Activated naive CD4-positive, alpha-beta T cell treated with Interleukin-2 at 50 U/mL for 16 hours (primary cell): ENCODE measurements at regions not wholly inside any gene's neighbourhood (a gene's known extent, or its start where the extent isn't known, plus 50 kb on each side); places are given as distances from the start of the nearest gene placed in this dataset.
"Not testable (repeated sequence)": the region's sequence is repeated elsewhere in the genome, so short reads cannot be mapped to it uniquely, and the experiment has no call there.

ENCODE experiments used
- DNase-seq: peaks from one replicate; pipeline ENCODE4 v3.0.0-alpha.2; 2020

DNA sequence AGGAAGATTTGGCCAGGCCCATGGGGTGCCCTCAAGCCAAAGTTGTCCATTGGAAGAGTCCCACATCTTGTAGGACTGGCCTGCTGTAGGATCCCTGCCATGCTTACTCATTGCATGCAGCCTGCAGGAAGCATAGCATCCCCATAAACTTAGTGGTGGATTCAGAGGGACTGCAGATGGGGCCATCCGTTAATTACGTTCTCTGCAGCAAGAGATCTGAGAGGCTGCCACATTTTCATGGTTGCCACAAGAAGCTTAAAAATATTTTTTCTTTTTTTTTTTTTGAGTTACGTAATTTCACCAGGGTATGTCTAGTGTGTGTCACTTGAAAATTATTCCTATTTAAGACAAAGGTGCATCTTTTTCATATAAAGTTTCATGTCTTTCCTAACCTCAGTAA, 329.7 kb upstream of the USP24 start:
- no peak for DNase-seq

GRCh38 chr1:55542901-55543504, 327.8 kb upstream of the USP24 start:
- no peak for DNase-seq

DNA sequence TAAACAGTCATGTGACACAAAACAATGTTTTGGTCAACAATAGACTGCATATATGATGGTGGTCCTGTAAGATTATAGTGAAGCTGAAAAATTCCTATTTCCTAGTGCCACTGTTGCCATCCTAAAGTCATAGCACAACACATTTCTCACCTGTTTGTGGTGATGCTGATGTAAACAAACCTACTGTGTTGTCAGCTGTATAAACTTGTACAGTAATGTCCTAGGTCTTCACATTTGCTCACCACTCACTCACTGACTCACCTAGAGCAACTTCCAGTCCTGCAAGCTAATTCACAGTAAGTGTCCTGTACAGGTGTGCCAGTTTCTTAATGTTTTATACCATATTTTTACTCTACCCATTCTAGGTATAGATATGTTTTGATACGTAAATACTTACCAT, 326.1 kb upstream of the USP24 start:
- no peak for DNase-seq

GRCh38 chr1:55539652-55540512, 324.7 kb upstream of the USP24 start:
- DNase-seq = no peak

DNA sequence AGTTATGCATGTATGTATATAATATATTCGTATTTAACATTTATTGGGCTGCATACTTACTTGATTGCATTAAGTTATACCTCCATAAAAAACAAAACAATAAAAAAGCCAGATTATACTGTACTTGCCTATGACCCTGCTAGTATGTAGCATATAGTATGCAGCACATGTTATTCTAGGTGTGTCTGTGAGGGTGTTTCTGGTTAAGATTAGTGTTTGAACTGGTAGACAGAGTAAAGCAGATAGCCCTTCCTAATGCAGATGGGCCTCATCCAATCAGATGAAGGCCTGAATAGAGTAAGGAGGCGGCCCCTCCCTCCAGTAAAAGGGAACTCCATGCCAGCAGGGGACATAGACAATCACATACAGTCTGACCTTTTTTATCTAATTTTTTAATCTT, 323.3 kb upstream of the USP24 start:
- no peak for DNase-seq

- no peak for DNase-seq
These were observed 321.3 kb upstream of the USP24 start for GRCh38 chr1:55536545-55536865.

GRCh38 chr1:55535724-55536544, 320.8 kb upstream of the USP24 start:
- no peak for DNase-seq

DNA sequence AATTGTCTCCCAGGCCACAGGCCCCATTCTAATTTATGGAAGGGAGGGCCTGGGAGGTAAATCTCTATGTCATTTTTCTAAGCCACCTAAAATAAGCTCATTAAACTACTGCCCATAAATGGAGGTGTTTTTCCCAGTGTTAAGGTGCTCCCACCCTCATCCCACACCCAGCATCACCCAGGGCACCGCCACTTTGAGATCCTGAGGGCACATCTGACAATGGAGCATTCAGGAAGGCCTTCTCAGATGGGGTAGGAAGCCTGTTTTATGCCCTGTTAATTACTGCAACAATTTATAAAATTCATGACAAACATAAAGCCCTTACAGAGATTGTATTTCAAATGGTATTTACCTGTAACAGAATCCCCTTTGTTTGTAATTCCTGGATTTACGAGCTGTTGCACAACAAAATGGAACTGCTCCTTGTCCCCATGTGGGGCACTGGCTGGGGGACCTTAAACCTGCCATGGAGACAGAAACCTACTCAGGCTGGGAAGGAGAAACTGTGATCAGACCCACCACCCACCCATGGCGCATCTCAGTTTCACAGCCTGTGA, 319.5 kb upstream of the USP24 start:
- DNase-seq = no peak

DNA sequence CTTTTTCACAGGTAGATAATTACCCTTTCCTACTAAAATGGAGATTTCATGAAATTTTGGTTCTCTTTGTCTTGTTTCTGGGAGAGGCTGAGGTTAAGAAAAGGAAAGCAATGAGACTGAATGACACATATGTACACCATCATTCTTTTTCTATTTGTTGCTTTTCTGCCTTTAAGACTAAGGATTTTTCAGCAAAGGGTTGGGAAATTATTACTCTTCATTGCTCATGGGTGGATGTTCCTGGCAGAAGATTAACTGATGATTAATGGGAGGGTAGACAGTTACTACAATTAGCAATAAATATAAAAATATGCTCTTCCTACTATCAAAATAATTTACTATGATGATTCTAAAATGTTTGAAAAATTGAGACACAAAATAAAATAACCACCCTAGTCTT, 316.5 kb upstream of the USP24 start:
- no peak for DNase-seq

- no peak for DNase-seq
These were observed 315.8 kb upstream of the USP24 start for GRCh38 chr1:55530749-55531478.

GRCh38 chr1:55529017-55529416, 313.9 kb upstream of the USP24 start:
- no peak for DNase-seq

DNA sequence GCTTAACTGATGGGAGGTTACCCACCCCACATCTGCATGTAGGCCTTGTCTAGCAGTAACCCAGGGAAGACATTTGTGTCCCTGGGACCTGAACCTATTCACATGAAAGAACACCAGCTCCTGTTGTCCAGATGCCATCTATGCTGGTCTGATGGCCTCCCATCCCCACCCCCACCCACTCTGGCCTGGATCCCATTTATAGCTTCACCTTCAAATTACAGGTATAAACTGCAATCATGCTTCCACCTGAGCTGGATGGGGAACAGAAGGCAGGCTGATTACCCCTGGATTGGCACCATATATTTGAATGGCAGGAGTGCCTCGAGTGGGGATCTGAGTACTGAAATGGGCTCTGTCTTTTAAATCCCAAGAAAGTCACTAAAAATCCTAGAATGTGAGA, 312.7 kb upstream of the USP24 start:
- DNase-seq = no peak

DNA sequence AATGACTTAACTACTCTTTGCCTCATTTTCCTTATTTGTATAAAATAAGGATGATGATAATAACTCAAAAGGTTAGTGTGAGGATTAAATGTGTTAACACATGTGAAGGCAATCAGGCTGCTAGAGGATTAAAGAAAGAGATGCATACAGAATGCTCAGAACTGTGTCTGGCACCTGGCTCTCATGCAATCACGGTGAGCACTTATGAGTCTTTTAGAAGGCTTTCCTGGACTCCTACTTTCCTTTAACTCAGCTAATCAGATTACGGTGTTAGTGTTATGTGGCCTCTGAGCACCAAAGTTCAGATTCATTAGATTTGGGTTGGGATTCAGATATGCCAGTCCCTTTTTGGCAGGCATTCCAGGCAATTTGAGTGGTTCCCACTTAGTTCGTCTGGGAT, 311.6 kb upstream of the USP24 start:
- no peak for DNase-seq

GRCh38 chr1:55524006-55524405, 308.8 kb upstream of the USP24 start:
- DNase-seq = no peak

GRCh38 chr1:55522982-55523381, 307.8 kb upstream of the USP24 start:
- DNase-seq = no peak

DNA sequence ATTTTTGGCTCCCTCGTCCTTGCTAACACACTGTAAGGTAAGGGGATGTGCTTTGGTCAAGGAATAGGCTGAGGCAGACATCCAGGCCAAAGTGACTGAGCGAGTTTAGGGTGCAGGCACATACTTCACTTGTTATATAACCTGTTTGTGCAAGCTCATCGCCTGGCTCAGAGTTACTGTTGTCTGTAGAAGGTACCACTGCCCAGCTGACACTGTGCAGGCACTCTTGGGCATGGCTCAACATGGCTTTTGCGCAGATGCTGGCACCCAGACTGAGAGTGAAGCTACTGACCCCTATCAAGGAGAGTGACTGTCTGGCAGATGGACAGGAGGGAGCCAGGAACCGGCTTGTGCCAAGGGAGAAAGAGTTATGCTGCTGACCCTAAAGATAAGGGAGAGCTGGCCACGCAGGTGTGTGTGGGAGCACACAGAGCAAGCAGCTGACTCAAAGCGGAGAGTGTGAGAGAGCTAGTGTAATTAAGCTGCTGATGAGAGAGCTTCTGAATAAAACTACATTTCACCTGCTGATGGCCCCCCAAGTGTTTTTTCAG, 307.3 kb upstream of the USP24 start:
- no peak for DNase-seq

DNA sequence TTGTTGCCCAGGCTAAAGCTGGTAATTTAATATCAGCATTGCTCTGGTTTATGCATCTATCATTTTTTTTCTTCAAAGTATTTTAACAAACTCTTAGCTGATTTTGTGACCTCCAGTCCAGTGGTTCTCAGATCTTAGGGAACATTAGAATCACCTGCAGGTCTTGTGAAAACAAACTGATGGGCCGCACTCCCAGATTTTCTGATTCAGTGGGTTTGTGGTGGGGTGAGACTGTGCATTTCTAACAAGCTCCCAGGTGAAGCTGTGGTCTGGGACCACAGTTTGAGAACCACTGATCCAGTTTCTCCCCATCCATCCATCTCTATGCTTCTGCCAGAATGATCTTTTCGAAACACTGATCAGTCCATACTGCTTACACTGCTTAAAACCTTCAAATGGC, 305.7 kb upstream of the USP24 start:
- DNase-seq = no peak

- no peak for DNase-seq
These were observed 304.9 kb upstream of the USP24 start for GRCh38 chr1:55519937-55520683.

- DNase-seq = no peak
These were observed 304.1 kb upstream of the USP24 start for GRCh38 chr1:55519276-55519675.

- no peak for DNase-seq
These were observed 301.9 kb upstream of the USP24 start for GRCh38 chr1:55517036-55517435.

DNA sequence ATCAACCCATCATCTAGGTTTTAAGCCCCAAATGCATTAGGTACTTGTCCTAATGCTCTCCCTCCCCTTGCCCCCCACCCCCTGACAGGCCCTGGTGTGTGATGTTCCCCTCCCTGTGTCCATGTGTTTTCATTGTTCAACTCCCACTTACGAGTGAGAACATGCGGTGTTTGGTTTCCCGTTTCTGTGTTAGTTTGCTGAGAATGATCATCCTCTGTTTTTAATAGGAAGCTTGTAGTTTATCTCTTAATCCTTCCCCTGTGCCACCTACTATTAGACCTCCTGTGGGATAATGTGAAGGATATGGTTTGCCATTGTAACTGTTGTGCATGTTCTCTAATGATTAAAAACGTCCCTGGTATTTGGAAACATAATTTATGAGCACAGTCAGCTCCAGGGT, 299.4 kb upstream of the USP24 start:
- not testable (repeated sequence) for DNase-seq

DNA sequence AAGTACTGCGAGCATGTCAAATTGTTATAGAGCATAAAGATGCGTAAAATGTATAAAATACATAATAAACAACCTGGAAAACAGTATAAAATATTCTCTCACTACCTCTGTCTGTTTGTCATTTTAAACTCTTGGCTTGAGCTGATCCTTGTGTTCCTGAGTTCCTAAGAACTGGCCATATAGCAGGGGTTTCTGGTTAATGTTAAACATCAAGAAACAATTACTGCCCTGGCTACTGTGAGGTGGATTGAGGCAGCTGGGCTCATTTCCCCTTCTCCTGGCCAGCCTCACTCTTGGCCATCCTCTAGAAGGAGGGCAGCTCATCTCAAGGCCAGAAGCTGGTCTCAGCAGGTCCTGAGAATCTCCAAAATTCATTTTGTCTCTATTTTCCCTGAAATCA, 297.3 kb upstream of the USP24 start:
- DNase-seq = no peak
